Activated CD4-positive, alpha-beta T cell treated with anti-CD3 and anti-CD28 coated beads, Interleukin-10, Interleukin-2, amounts not matched to agents 100 ng/mL and 50 ng/mL, durations not matched to agents 16 hours and 8 hours (primary cell): ENCODE measurements at regions not wholly inside any gene's neighbourhood (a gene's known extent, or its start where the extent isn't known, plus 50 kb on each side); places are given as distances from the start of the nearest gene placed in this dataset.
"Not testable (repeated sequence)": the region's sequence is repeated elsewhere in the genome, so short reads cannot be mapped to it uniquely, and the experiment has no call there.

ENCODE experiments used
- DNase-seq: peaks from one replicate; pipeline ENCODE4 v3.0.0-alpha.2; 2020

- DNase-seq, result not testable (repeated sequence)
Measured at GRCh38 chr18:30141506-30141905, 901.0 kb downstream of the DSC3 start.

DNA sequence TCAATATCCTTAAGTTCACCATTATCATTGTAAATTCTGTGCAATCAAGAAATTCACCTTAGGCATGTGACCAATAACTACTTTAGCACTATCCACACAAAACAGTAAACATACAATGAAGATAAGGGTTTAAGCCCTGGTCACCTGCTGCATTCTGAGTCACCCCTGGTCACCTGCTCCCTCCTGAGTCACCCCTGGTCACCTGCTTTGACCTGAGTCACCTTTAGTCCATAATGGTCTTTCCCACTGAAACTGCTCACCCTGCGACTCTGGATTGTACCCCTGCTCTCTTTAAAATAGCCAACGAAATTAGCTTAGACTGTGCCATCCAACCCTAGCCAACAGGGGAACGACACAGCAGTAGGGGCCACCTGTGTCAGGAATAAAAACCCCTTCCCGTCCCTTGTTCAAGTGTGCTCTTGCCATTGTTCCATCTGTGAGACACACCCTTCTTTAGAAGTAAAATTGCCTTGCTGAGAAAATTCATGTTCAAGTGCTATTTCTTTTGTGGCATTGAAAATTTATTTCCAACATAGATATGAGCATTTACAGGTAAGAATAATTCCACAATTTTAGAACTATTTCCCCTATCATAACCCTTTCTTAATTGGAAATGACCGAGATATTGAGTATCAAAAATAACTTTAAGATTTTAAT, 902.8 kb downstream of the DSC3 start:
- DNase-seq, result no peak

GRCh38 chr18:30135938-30136337, 906.6 kb downstream of the DSC3 start:
- no peak for DNase-seq

- DNase-seq, result no peak
Measured at GRCh38 chr18:30134020-30134419, 908.5 kb downstream of the DSC3 start.

GRCh38 chr18:30132959-30133358, 909.6 kb downstream of the DSC3 start:
- no peak for DNase-seq

DNA sequence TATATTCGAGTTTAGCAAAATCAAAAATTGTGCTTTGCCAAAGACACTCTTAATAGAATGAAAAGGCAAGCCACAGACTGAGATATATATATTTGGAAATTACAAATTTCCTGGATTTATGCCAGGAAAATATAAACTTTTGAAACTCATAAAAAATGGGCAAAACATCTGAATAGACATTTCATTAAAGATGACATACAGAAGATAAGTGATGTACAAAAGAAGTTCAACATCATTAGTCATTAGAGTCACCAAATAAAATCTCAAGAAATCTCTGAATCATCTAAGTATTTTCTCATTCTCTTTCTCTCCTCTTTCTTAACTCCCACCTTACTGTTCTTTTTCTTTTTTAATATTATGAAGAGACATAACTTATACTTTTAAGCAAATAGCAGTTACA, 921.1 kb downstream of the DSC3 start:
- DNase-seq, result no peak

DNA sequence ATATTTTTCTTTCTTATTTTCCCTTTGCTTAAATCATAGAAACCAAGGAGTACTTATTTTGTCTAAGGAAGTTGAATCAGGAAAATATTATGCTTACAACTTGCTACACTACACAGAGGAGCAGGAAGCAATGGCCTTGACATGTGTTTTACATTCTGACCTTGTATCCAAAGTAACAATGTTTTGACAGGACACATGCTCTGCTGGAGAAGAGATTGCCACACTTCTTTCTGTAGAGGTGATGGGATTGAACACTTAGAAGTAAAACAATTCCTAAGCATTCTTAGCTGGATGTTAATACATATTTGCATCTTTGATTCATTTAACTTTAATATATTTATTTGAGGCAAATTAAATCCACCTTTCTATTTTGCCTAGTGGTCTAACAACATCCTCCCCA, 929.1 kb downstream of the DSC3 start:
- DNase-seq, result no peak

GRCh38 chr18:30106356-30106755, 936.2 kb downstream of the DSC3 start:
- DNase-seq, result no peak

- no peak for DNase-seq
Measured at GRCh38 chr18:30103881-30104280, 938.7 kb downstream of the DSC3 start.

- no peak for DNase-seq
Measured at GRCh38 chr18:30096796-30097195, 945.7 kb downstream of the DSC3 start.

DNA sequence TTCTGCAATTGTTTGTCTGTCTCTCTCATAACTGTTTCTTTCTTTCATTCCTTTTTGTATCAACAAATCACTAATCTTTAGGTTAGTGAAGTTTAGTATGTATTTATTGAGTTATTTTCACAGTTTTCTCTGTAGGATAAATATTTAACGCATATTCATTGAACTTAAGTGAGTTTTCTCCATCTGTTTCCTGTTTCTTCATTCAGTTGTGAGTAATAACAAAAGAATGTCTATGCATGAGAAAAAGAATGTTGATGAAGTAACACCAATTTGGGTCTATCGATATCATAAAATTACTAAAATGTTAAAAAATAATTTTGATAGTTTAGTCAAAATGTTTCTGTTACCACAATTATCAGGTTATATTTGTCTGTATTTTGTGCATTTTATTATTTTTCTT, 948.0 kb downstream of the DSC3 start:
- no peak for DNase-seq

- no peak for DNase-seq
Measured at GRCh38 chr18:30093376-30093775, 949.2 kb downstream of the DSC3 start.

GRCh38 chr18:30088238-30089015, 954.1 kb downstream of the DSC3 start:
- no peak for DNase-seq

GRCh38 chr18:30086351-30086750, 956.2 kb downstream of the DSC3 start:
- DNase-seq, result no peak

DNA sequence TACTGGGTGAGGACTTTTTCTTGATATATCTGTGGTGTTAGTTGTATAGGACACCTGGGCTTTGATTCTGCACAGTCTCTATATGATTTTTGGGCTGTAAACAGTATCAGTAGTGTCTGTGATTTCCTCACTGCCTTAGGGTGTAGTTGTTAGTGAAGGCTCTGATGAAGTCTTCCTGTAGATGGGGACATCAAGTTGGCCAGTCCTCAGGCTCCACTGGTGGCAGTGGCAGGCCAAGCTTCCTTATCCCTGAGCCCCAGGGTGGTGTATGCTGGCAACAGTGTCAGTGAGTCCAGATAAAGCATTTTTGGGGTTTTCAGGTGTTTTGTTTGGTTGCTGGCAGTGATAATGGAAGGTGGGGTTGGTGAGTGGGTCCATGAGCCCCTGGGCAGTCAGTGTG, 961.4 kb downstream of the DSC3 start:
- no peak for DNase-seq

GRCh38 chr18:30072609-30073385, 969.7 kb downstream of the DSC3 start:
- no peak for DNase-seq

- no peak for DNase-seq
Measured at GRCh38 chr18:30066288-30066687, 976.3 kb downstream of the DSC3 start.

DNA sequence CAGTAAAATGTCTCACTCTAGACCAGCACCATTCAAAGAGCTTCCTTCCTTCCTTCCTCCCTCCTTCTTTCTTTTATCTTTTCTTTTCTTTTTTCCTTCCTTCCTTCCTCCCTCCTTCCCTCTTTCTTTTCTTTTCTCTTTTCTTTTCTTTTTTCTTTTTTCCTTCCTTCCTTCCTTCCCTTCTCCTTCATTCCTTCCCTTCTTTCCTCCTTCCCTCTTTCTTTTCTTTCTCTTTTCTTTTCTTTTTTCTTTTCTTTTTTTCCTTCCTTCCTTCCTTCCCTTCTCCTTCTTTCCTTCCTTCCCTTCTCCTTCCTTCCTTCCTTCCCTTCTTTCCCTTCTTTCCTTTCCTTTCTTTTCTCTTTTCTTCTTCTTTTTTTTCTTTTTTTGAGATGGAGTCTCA, 985.1 kb downstream of the DSC3 start:
- DNase-seq, result no peak

GRCh38 chr18:30056528-30056927, 986.0 kb downstream of the DSC3 start:
- no peak for DNase-seq

DNA sequence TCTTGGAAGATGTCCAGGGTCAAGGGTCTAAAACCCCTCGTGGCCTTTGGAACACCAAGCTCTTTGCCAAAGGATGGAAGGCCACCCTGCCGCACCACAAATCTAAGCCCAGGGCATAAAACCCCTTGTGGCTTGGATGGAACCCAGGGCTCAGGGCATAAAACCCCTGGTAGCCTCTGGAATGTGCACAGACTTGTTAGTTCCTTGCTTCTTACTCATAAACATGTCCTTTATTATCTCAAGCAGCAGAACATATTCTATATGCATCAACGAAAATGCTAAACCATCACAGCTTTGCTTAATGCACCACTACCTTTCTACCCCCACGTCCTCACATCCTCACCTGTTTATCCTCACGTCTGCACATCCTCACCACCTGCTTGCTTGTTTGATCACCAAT, 998.0 kb downstream of the DSC3 start:
- DNase-seq, result no peak

DNA sequence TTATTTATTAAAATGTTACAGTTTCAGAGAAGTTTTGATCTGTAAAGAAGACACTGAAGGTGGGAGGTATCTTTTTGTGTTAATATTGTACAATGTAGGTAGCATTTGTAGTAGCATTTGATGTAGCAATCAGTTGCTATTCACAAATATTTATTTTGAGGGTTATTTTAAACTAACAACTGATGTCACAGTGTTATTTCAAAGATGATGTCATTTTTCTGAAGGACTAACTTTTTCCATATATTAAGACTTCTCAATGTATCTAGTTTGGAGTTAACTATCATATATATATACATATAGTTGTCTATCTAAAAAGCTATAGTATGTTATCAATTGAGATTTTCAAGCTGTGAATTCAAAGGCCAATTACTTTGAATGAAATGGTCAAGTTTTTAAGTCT, 1003.3 kb downstream of the DSC3 start:
- DNase-seq, result no peak

DNA sequence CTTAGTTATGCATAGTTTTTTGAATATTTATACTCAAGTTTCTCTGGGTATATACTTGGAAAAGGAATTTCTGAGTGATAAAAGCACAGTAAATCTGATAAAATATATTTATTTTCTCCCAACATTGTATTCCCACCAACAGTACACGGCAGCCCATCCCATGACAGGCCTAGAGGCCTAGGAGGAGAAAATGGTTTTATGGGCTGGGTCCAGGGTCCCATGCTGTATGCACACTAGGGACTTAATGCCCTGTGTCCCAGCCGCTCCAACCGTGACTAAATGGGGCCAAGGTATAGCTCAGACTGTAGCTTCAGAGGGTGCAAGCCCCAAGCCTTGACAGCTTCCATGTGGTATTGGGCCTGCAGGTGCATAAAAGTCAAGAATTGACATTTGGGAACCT, 1007.7 kb downstream of the DSC3 start:
- DNase-seq, result no peak

DNA sequence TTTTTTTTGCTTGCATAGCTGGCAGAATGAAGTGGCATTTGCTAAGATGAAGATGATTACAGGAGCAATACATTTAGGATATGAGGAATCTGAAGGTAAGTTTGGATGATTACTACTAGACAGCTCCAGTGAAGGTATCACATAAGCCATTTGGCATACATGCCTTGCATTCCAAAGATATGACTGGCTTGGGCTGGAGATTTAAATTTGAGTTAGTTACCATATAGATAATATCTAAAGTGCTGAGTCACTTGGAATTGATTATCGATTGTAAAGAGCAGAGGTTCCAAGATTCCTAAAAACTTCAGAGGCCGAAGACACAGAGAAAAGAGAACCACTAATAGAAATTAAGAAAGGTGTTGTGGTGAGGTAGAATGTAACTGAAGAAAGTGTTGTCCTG, 1026.4 kb downstream of the DSC3 start:
- no peak for DNase-seq

GRCh38 chr18:30004965-30005364, 1037.6 kb downstream of the DSC3 start:
- no peak for DNase-seq
